ELF-1 (cell line): ENCODE measurements at regions not wholly inside any gene's neighbourhood (a gene's known extent, or its start where the extent isn't known, plus 50 kb on each side); places are given as distances from the start of the nearest gene placed in this dataset.
"Not testable (repeated sequence)": the region's sequence is repeated elsewhere in the genome, so short reads cannot be mapped to it uniquely, and the experiment has no call there.

Experiments
- DNase-seq: peaks from one replicate; pipeline ENCODE4 v3.0.0-alpha.2; 2016; ENCODE audit warnings: low read depth, low spot score

- no peak for DNase-seq
These were observed 258.8 kb downstream of the MIAT start for GRCh38 chr22:26916236-26916635.

DNA sequence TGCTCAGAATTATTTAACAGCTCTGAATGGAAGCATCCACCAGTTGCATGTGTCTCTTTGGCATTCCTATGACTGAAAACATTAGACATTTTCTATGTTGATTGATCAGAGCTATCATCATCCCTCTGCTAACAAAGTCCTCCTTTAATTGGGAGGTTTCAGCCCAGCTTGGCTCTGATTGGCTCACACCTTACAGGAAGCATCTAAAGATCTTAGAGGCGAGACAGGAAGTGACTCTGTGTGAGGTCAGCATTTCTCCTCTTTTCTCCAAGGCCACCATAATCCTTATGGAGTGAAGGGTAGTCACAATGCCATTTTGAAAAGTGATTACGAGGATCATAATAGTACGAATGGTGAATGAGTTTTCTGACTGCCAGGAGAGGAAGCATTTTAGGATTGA lies 260.8 kb downstream of the MIAT start:
- no peak for DNase-seq

DNA sequence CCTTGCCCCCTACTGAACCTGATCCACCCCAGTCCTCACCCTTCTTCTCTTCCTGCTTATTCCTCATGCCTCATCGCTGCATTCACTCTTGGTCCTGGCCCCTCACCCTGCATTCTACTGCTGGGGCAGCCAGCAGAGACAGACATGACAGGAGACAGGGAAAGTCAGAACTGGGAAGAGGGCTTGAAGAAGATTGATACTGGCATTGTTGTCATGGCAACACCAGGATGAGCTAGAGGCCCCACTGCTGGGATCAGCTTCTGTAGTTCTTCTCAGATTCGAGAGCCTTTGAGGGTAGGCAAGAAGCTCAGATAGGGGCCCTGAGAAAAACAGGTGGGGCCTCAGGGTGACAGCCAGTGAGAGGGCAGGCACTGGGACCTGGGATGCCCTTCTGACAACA lies 264.3 kb downstream of the MIAT start:
- DNase-seq, result no peak

DNA sequence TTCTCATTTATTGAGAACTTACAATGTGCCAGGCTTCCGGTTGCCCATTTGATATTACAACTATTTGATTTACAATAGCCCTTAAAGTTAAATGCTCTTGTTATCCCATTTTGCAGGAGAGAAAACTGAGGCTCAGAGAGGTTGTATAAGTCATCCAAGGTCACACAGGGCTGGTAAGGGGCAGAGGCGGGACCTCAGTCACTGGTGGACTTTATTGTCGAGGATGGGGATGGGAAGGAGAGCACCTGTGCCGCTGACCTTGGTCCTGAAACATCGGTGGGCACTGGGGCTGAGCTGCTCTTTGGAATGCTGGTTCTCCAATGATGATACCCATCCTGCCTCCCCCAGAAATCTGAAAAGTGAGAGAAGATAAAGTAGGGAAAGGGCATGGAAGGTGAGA lies 265.4 kb downstream of the MIAT start:
- peak; percentile 50 for DNase-seq

DNA sequence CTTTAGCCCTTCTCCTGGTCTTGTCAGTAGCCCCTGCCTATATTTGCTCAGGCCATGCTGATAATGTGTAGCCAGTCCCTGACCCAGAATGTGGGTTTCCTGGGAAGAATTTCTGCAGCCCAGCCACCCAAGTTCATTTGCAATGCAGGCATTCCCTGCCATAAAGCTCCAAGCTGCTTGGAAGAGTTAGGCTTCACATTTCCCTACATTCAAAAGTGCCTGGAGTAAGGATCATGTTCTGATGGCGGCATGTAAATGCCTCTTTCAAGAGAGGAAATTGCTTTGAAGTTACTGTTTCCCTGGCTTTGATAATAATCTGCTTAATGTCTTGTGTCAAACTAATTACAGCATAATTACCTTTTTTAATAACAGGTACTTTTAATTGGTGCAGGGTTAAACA lies 266.1 kb downstream of the MIAT start:
- DNase-seq, result no peak

GRCh38 chr22:26927821-26928220 lies 270.4 kb downstream of the MIAT start:
- no peak for DNase-seq

- no peak for DNase-seq
These were observed 274.1 kb downstream of the MIAT start for GRCh38 chr22:26931471-26931870.

- DNase-seq, result no peak
These were observed 275.8 kb downstream of the MIAT start for GRCh38 chr22:26933105-26933590.

GRCh38 chr22:26937213-26937612 lies 279.8 kb downstream of the MIAT start:
- DNase-seq, result no peak

- no peak for DNase-seq
These were observed 282.1 kb downstream of the MIAT start for GRCh38 chr22:26939466-26939865.

- DNase-seq, result peak; percentile 79
These were observed 284.7 kb downstream of the MIAT start for GRCh38 chr22:26941896-26942636.

DNA sequence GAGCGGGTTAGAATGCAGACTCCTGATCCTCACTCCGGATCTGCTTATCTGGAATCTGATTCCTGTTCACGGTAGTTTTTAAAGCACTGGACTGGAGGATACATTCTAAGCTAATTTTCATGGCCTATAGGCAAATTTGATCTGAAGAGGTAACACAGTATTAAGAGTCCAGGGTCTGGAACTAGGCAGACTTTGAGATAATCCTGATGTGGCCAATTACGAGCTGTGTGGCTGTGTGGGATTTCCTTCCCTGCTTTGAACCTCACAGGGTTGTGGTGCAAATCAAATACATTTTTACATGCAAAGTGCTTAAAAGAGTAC lies 285.2 kb downstream of the MIAT start:
- DNase-seq, result no peak

GRCh38 chr22:26945565-26945964 lies 288.2 kb downstream of the MIAT start:
- DNase-seq, result no peak

- peak; percentile 35 for DNase-seq
These were observed 291.8 kb downstream of the MIAT start for GRCh38 chr22:26949193-26949592.

DNA sequence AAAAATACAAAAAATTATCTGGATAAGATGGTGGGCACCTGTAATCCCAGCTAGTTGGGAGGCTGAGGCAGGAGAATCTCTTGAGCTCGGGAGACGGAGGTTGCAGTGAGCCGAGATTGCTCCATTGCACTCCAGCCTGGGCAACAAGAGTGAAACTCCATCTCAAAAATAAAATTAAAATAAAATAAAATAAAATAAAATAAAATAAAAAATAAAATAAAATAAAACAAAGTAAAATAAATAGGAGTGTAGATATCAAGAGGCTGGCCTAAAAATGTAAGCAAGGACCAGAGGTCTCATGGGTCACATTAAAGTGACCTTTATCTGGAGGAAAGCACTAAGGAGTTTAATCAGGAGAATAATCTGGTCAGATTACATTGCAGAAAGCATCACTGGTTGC lies 293.8 kb downstream of the MIAT start:
- not testable (repeated sequence) for DNase-seq

GRCh38 chr22:26952004-26952403 lies 294.6 kb downstream of the MIAT start:
- DNase-seq, result no peak

DNA sequence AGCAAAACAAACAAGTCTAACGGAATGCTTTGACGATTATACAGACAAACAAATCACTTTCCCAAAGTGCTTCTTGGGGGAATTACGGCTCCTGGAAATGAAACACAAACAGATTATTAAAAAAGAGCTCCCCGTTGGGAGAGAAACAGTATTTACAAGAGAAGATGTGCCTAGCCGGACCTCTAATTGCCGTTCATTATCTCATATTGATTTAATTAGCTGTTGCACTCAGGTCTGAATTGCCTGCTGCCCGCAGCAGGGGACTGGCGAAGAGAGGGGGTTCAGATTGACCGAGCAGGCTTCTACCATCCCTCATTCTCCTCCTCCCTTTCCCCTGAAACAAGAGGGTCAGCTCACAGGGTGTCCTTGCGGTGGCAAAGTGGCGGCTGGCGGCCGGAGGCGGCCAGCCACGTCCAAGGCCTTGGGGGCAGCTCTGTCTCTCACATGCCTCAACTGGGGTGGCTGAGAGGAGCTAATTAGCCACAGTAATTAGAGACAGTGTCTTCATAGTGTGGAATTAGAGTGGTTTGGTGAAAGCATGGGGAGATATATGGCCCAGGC lies 295.1 kb downstream of the MIAT start:
- peak; percentile 38 for DNase-seq

- peak; percentile 44 for DNase-seq
These were observed 295.9 kb downstream of the MIAT start for GRCh38 chr22:26953012-26953883.

DNA sequence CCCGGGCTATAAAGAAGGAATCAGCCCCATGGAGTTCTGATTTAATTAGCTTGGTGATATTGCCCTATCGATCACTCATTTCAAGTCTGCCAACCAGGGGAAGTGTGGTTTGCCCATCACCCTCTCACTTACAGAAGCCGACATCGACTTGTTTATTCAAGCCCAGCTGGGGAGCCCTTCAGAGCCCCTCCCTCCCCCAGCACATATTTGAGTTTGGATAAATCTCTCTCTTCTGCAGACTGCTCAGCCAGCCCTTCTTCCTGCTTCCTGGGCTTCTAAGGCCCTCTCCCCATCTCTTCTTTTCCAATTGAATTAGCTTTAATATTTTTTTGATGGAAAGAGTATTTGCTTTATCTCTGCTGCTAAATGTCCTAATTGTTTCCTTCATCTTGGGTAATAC lies 299.0 kb downstream of the MIAT start:
- DNase-seq, result no peak

GRCh38 chr22:26957176-26957575 lies 299.8 kb downstream of the MIAT start:
- DNase-seq, result no peak

GRCh38 chr22:26957897-26958296 lies 300.5 kb downstream of the MIAT start:
- DNase-seq, result no peak

DNA sequence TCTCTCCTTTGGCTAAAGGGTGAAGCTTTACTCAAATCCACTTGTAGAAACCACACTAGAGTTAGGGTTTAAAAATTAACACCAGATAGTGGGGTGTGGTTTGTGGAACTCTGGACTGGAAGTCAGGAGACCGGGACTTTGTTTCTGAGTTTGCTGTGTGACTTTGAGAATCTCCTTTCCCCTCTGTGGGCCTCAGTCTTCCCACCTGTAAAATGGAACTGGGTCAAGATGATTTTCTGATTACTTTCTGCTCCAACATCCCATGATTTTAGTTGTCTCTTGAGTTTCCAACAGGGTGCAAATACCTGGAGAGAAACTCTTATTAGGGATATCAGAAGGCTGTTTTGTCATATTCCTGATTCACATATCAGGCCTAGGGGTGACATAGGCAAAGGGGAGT lies 301.0 kb downstream of the MIAT start:
- no peak for DNase-seq

- no peak for DNase-seq
These were observed 307.3 kb downstream of the MIAT start for GRCh38 chr22:26964642-26965041.
